Upper lobe of right lung (tissue), 1 donor: ENCODE measurements at regions not wholly inside any gene's neighbourhood (a gene's known extent, or its start where the extent isn't known, plus 50 kb on each side); places are given as distances from the start of the nearest gene placed in this dataset.

Experiments
- ATAC-seq: fragments of 200-7000 bp; cut with Tn5 transposase; one replicate; pipeline ENCODE4 v1.9.1; 2020; ENCODE audit warnings: mild to moderate bottlenecking, moderate library complexity
- DNase-seq: peaks from one replicate; pipeline ENCODE4 v3.0.0-alpha.2; 2020
- H3K27ac ChIP-seq: fragments of 200-600 bp; one replicate; pipeline ENCODE4 v1.8.0; 2022
- H3K27me3 ChIP-seq: fragments of 200-600 bp; one replicate; pipeline ENCODE4 v1.8.0; 2022; ENCODE audit warnings: mild to moderate bottlenecking
- H3K36me3 ChIP-seq: fragments of 200-600 bp; one replicate; pipeline ENCODE4 v1.8.0; 2022
- H3K4me1 ChIP-seq: fragments of 200-600 bp; one replicate; pipeline ENCODE4 v1.8.0; 2022
- H3K4me3 ChIP-seq: fragments of 200-600 bp; one replicate; pipeline ENCODE4 v1.8.0; 2022; ENCODE audit warnings: mild to moderate bottlenecking
- H3K9me3 ChIP-seq: fragments of 200-600 bp; one replicate; pipeline ENCODE4 v1.8.0; 2022
- intact Hi-C: fragments of 100-400 bp; cut with DNase I; formaldehyde crosslinking; loops from one replicate; pipeline ENCODE4 v1.11.0; 2022
- TF ChIP-seq, protein P1 (sequence below): fragments of 200-600 bp; IDR thresholded peaks from one replicate; pipeline ENCODE4 v1.8.0; 2022; ENCODE audit warnings: antibody characterized with exemption
- donor health status: DM: no; HTN: yes; CAD: no; lungs with severe emphysema.

- Histone ChIP-seq H3K4me3 (no peak overlapping the region), H3K4me1 (no peaks in the 10 kb centered on the region), H3K27me3 (no peaks in the 10 kb centered on the region), H3K9me3 (no peaks in the 10 kb centered on the region), H3K27ac (no peak overlapping the region), H3K36me3 (no peaks in the 10 kb centered on the region)
- TF ChIP-seq, protein P1, sequence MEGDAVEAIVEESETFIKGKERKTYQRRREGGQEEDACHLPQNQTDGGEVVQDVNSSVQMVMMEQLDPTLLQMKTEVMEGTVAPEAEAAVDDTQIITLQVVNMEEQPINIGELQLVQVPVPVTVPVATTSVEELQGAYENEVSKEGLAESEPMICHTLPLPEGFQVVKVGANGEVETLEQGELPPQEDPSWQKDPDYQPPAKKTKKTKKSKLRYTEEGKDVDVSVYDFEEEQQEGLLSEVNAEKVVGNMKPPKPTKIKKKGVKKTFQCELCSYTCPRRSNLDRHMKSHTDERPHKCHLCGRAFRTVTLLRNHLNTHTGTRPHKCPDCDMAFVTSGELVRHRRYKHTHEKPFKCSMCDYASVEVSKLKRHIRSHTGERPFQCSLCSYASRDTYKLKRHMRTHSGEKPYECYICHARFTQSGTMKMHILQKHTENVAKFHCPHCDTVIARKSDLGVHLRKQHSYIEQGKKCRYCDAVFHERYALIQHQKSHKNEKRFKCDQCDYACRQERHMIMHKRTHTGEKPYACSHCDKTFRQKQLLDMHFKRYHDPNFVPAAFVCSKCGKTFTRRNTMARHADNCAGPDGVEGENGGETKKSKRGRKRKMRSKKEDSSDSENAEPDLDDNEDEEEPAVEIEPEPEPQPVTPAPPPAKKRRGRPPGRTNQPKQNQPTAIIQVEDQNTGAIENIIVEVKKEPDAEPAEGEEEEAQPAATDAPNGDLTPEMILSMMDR: no peak
- ATAC-seq (no peak), DNase-seq (no peak)
- intact Hi-C loops: no loop called here
These were observed 721.5 kb downstream of the POM121L12 start for GRCh38 chr7:53756946-53757345.

GRCh38 chr7:53768186-53768585 lies 732.8 kb downstream of the POM121L12 start:
- no peak overlapping the region for H3K27ac ChIP-seq
- H3K36me3 ChIP-seq: no peaks in the 10 kb centered on the region
- DNase-seq (no peak), ATAC-seq (no peak)
- no peak overlapping the region for H3K4me3 ChIP-seq
- TF ChIP-seq, protein P1: no peak
- intact Hi-C loops: no loop called here
- no peaks in the 10 kb centered on the region for H3K4me1 ChIP-seq
- H3K9me3 ChIP-seq: no peaks in the 10 kb centered on the region
- H3K27me3 ChIP-seq: no peaks in the 10 kb centered on the region

- DNase-seq (no peak), ATAC-seq (no peak)
- no peaks in the 10 kb centered on the region for H3K4me1 ChIP-seq
- H3K27me3 ChIP-seq: no peaks in the 10 kb centered on the region
- intact Hi-C loops: no loop called here
- no peak overlapping the region for H3K27ac ChIP-seq
- TF ChIP-seq, protein P1: no peak
- H3K4me3 ChIP-seq: no peak overlapping the region
- no peaks in the 10 kb centered on the region for H3K36me3 ChIP-seq
- no peaks in the 10 kb centered on the region for H3K9me3 ChIP-seq
These were observed 736.3 kb downstream of the POM121L12 start for GRCh38 chr7:53771701-53772100.

- H3K27ac ChIP-seq: no peak overlapping the region
- DNase-seq (no peak), ATAC-seq (no peak)
- no peaks in the 10 kb centered on the region for H3K27me3 ChIP-seq
- intact Hi-C loops: no loop called here
- H3K36me3 ChIP-seq: no peaks in the 10 kb centered on the region
- no peak overlapping the region for H3K4me3 ChIP-seq
- TF ChIP-seq, protein P1: no peak
- H3K9me3 ChIP-seq: no peaks in the 10 kb centered on the region
- no peaks in the 10 kb centered on the region for H3K4me1 ChIP-seq
These were observed 740.9 kb downstream of the POM121L12 start for GRCh38 chr7:53776323-53776722.

- Histone ChIP-seq H3K4me1 (no peaks in the 10 kb centered on the region), H3K36me3 (no peaks in the 10 kb centered on the region), H3K27ac (no peak overlapping the region), H3K4me3 (no peak overlapping the region), H3K27me3 (no peaks in the 10 kb centered on the region), H3K9me3 (no peaks in the 10 kb centered on the region)
- TF ChIP-seq, protein P1: no peak
- intact Hi-C loops: no loop called here
- DNase-seq (no peak), ATAC-seq (no peak)
These were observed 752.4 kb upstream of the VSTM2A start for GRCh38 chr7:53789741-53790140.

- Histone ChIP-seq H3K4me3 (no peak overlapping the region), H3K36me3 (no peaks in the 10 kb centered on the region), H3K9me3 (no peaks in the 10 kb centered on the region), H3K27me3 (no peaks in the 10 kb centered on the region), H3K4me1 (no peaks in the 10 kb centered on the region), H3K27ac (no peak overlapping the region)
- intact Hi-C loops: no loop called here
- ATAC-seq (peak; percentile 45), DNase-seq (no peak)
- TF ChIP-seq, protein P1: no peak
These were observed 747.4 kb upstream of the VSTM2A start for GRCh38 chr7:53794816-53795215.
